GM10248 (cell line): ENCODE measurements at regions not wholly inside any gene's neighbourhood (a gene's known extent, or its start where the extent isn't known, plus 50 kb on each side); places are given as distances from the start of the nearest gene placed in this dataset.

ENCODE experiments used
- CTCF ChIA-PET: fragments of 300-600 bp; sonication (Branson Sonifier 250); formaldehyde crosslinking; extraction: SDS; loops from one replicate; lab custom pipeline; 2021; ENCODE audit warnings: antibody characterized with exemption; lab: Yijun Ruan, JAX
- POLR2A ChIA-PET: fragments of 350-650 bp; sonication (Branson Sonifier 250); formaldehyde crosslinking; extraction: SDS; loops from one replicate; lab custom pipeline; 2020; ENCODE audit warnings: antibody characterized with exemption; lab: Yijun Ruan, JAX
- DNase-seq: peaks from one replicate; pipeline ENCODE4 v3.0.0; 2012; ENCODE audit errors: extremely low spot score
- TF ChIP-seq, protein P1 (sequence below): IDR thresholded peaks from 2 replicates; pipeline ENCODE4 v1.5.1; 2012; ENCODE audit warnings: mild to moderate bottlenecking, low read depth; ENCODE audit errors: extremely low read depth, missing control alignments, control extremely low read depth

DNA sequence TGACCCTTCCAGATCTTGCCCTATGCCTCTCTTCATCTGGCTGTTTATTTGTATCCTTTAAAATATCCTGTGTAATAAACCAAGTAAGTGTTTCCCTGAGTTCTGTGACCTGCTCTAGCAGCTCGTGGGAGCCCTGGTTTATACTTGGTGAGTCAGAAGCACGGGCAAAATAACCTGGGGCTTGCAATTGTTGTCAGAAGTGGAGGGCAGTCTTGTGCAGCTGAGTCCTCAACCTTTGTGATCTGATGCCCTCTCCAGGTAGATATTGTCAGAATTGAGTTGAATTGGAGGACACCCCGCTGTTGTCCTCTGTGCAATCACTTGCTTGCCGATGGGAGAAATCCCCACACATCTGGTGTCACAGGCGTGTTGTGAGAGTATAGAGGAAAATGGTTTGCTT lies 62.5 kb upstream of the PRICKLE1 start:
- ChIA-PET POLR2A (no interaction called here), CTCF (interaction anchor here (0.6 kb wide), 1 partner anchor 24 kb away, joined by 3 read pairs; no protein-coding TSS in a partner anchor)
- no peak for DNase-seq
- TF ChIP-seq, protein P1, sequence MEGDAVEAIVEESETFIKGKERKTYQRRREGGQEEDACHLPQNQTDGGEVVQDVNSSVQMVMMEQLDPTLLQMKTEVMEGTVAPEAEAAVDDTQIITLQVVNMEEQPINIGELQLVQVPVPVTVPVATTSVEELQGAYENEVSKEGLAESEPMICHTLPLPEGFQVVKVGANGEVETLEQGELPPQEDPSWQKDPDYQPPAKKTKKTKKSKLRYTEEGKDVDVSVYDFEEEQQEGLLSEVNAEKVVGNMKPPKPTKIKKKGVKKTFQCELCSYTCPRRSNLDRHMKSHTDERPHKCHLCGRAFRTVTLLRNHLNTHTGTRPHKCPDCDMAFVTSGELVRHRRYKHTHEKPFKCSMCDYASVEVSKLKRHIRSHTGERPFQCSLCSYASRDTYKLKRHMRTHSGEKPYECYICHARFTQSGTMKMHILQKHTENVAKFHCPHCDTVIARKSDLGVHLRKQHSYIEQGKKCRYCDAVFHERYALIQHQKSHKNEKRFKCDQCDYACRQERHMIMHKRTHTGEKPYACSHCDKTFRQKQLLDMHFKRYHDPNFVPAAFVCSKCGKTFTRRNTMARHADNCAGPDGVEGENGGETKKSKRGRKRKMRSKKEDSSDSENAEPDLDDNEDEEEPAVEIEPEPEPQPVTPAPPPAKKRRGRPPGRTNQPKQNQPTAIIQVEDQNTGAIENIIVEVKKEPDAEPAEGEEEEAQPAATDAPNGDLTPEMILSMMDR, result no peak

DNA sequence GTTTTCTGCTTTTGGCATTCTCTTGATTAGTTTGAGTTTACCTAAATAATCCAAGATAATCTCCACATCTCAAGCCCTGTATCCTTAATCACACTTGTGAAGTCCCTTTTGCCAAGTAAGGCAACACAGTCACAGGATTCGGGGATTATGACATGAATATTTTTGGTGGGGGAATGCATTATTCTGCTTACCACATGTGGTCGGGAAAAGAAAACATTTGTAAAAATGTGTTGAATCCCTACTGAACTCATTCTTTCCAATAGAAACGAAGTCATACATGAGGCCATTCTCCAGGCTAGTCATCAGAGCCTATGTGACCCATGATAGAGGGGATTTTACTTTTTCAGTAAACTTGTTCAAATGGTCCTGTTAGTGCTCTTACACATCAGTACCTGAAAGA lies 58.5 kb upstream of the PRICKLE1 start:
- CTCF ChIA-PET, result no interaction called here

DNA sequence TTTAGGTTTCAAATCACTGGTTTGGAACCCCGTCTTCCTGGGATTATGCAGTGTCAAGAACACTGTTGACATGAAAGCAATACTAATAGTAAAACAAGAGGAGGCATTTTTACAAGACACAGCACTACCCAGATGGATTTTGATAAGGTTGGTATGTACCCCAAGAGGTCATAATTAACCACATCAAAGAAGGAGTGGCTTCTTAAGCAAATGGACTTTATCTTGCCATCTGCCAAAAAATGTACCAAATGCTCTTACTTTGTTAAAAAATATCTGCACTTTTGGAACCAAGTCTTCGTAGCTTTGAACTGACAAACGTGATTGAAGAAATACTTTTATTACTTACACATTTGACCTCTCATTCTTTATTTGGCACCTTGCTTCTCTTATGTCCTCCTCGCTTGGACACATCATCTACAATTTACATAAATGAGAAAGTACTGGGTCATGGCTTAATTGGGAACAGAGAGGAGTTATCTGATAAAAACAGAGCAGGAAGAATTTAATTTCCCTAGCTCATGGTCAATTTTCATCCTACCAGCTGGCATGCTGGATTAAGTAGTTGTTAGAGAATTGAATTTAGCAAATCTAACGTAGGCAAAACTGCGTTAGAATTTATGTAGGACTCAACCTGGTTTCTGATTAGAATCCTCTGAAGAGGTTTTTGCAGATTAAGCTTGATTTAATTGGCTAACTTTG lies 54.5 kb upstream of the PRICKLE1 start:
- TF ChIP-seq, protein P1, result no peak
- CTCF ChIA-PET, result no interaction called here
- DNase-seq, result no peak
- POLR2A ChIA-PET, result no interaction called here

More for the DNA sequence above, 58.5 kb upstream of the PRICKLE1 start:
- TF ChIP-seq, protein P1, result no peak
- POLR2A ChIA-PET, result no interaction called here
- DNase-seq, result no peak

DNA sequence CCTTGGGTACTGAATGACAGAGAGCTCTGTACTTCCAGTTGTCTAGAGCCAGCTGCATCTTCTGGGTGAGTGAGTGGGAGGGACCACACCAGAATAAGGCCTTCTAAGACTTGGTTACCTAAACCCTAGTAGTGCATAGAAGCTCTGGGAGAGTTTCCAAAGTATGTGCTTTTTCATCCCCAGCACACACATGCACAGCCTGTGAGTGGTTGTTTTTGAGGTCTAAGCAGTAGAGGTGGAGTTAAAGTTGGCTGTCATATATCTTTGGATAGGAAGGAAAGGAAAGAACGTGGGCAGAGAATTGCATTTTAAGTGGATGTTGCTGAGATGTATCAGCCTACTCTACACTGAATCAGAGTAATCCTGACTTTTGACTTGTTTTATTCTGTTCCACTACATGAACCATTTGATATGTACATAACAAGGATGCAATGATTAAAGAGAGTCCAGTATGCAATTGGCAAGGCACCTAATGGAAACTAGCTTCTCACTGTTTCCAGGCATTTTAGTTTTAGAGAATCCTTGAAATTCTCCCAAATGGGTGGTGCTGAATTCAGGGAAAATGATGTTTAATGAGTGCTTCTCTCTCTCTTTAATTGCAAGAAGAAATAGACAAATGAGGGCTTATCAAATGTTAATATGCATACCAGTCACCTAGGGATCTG lies 51.8 kb upstream of the PRICKLE1 start:
- CTCF ChIA-PET, result interaction anchor here (0.9 to 1.6 kb wide), 3 partner anchors 10 to 39 kb away, joined by 3 read pairs; no protein-coding TSS in a partner anchor
- POLR2A ChIA-PET, result no interaction called here
- no peak for DNase-seq
- TF ChIP-seq, protein P1, result no peak

DNA sequence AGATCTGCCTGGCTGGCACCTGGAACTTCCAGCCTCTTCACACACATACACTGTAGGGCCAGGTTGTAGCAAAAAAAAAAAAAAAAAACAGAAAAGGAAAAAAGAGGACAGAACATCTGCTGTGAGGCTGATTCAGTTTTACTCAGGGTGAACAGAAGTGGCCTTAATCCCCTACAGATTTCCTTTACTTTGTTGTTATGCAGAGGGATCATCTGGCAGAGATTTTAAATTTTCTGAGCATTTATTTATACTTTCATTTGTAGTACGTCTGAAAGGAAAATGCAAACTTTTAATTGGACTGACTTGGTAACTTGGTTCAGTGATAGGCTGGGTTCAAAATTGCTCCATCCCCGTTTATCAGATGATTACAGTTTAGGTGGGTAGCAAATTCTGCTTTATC lies 50.8 kb upstream of the PRICKLE1 start:
- DNase-seq, result no peak
- ChIA-PET CTCF (interaction anchor here (1.6 kb wide), 1 partner anchor 20 kb away, joined by 3 read pairs; no protein-coding TSS in a partner anchor), POLR2A (no interaction called here)
- TF ChIP-seq, protein P1, result no peak

DNA sequence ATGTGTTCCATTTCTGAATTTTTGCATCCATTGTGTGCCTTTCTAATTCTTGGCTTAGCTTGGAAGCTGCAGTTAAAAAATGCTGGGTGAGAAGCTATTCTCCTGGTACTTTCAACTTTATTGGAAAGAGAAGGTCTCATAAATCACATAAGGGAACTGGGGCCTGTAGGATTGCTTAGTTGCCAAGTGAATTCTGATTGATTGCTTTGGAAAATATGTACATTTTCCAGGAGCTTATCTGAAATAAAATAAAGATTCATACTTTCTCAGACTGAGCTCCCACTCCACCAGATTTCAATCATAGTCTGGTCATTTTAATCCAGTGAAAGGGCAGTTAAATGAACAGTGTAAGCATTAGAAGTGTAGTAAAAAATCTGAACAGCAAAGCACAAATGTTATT lies 50.0 kb upstream of the PRICKLE1 start:
- DNase-seq, result no peak
- POLR2A ChIA-PET, result no interaction called here
- CTCF ChIA-PET, result interaction anchor here (1.6 to 1.8 kb wide), 2 partner anchors 9 to 21 kb away, joined by 3 to 4 read pairs; no protein-coding TSS in a partner anchor
- TF ChIP-seq, protein P1, result no peak
